Panc1 (cell line): ENCODE measurements at regions not wholly inside any gene's neighbourhood (a gene's known extent, or its start where the extent isn't known, plus 50 kb on each side); places are given as distances from the start of the nearest gene placed in this dataset.

Source experiments
- ATAC-seq: fragments of 200-7000 bp; cut with Tn5 transposase; 2 replicates; pipeline ENCODE4 v1.9.1; 2020; ENCODE audit warnings: mild to moderate bottlenecking, moderate library complexity
- BruUV-seq: library from RNA; stranded (reverse); fragments of 400-500 nt; replicated peaks from 2 replicates; lab custom pipeline; 2021; lab: Mats Ljungman, UMichigan
- CTCF ChIA-PET: fragments of 300-600 bp; sonication (Branson Sonifier 250); formaldehyde crosslinking; loops from one replicate; lab custom pipeline; 2022; ENCODE audit warnings: antibody characterized with exemption; lab: Charles Lee
- POLR2A ChIA-PET: fragments of 300-600 bp; sonication (Branson Sonifier 250); formaldehyde crosslinking; loops from one replicate; lab custom pipeline; 2022; ENCODE audit warnings: antibody characterized with exemption; lab: Charles Lee
- DNase-seq: peaks from one replicate; pipeline ENCODE4 v3.0.0-alpha.2; 2010; ENCODE audit warnings: low read depth, low spot score
- H3K27ac ChIP-seq: 2 replicates; pipeline ENCODE4 v1.5.1; 2011; ENCODE audit warnings: mild to moderate bottlenecking, low read length, inconsistent platforms
- H3K27me3 ChIP-seq: fragments of 200-500 bp; sonication (Bioruptor generic); 2 replicates; pipeline ENCODE4 v1.6.0; 2014; ENCODE audit warnings: low read length, inconsistent platforms; ENCODE audit not compliant: control insufficient read depth, insufficient read depth
- H3K36me3 ChIP-seq: fragments of 200-500 bp; sonication (Bioruptor generic); 2 replicates; pipeline ENCODE4 v1.5.1; 2014; ENCODE audit warnings: inconsistent platforms, mild to moderate bottlenecking, low read length, moderate library complexity; ENCODE audit not compliant: control insufficient read depth, insufficient read depth
- H3K4me1 ChIP-seq: 2 replicates; pipeline ENCODE4 v1.5.1; 2011; ENCODE audit warnings: inconsistent platforms, mild to moderate bottlenecking, low read length, moderate library complexity; ENCODE audit not compliant: control insufficient read depth, insufficient read depth
- H3K4me3 ChIP-seq, 2 experiments: 2 replicates each; pipeline ENCODE4 v1.5.1; 2011 to 2012; ENCODE audit warnings: low read depth in 2 of 2, low read length in 2 of 2, mild to moderate bottlenecking in 2 of 2, inconsistent platforms in 1 of 2, moderate library complexity in 1 of 2
- H3K9me3 ChIP-seq: fragments of 200-500 bp; sonication (Bioruptor generic); 2 replicates; pipeline ENCODE4 v1.5.1; 2014; ENCODE audit warnings: low read depth, mild to moderate bottlenecking, inconsistent platforms, low read length, moderate library complexity; ENCODE audit not compliant: control insufficient read depth, insufficient read depth
- CTCF ChIP-seq: fragments of 450-650 bp; IDR thresholded peaks from 2 replicates; pipeline ENCODE4 v1.5.1; 2017; ENCODE audit warnings: mild to moderate bottlenecking
- POLR2AphosphoS5 ChIP-seq: IDR thresholded peaks from 2 replicates; pipeline ENCODE4 v1.6.1; 2012; ENCODE audit warnings: mild to moderate bottlenecking, low read depth, low read length, moderate library complexity
- REST ChIP-seq, 2 experiments: IDR thresholded peaks; 2 replicates each; pipeline ENCODE4 v1.6.1; 2011 to 2012; ENCODE audit warnings: low read depth in 2 of 2, control low read depth in 1 of 2, low read length in 1 of 2, mild to moderate bottlenecking in 1 of 2, moderate library complexity in 1 of 2; ENCODE audit not compliant: insufficient read depth in 1 of 2
- SIN3A ChIP-seq: IDR thresholded peaks from 2 replicates; pipeline ENCODE4 v1.6.1; 2012; ENCODE audit warnings: low read depth, mild to moderate bottlenecking, low read length, moderate library complexity, borderline replicate concordance; ENCODE audit not compliant: insufficient read depth
- TCF7L2 ChIP-seq: IDR thresholded peaks from 2 replicates; pipeline ENCODE4 v1.6.1; 2011; ENCODE audit warnings: mild to moderate bottlenecking, low read depth, low read length, inconsistent platforms
- in situ Hi-C: cut with HindIII; loops from 2 replicates; pipeline ENCODE4 v1.10.0; 2016; ENCODE audit warnings: low sequenced_read_pairs, low pct_unique_long_range_greater_than_20kb
- intact Hi-C: fragments of 100-400 bp; cut with micrococcal nuclease; formaldehyde crosslinking; loops from one replicate; pipeline ENCODE4 v1.10.0; 2022; ENCODE audit not compliant: unreplicated experiment

GRCh38 chr5:62977661-62978060 lies 399.0 kb downstream of the LRRC70 start:
- H3K4me1 ChIP-seq: no peaks in the 10 kb centered on the region
- no TSS peak for BruUV-seq
- ATAC-seq (no peak), DNase-seq (no peak)
- H3K4me3 ChIP-seq: no peak overlapping the region
- no peak overlapping the region for H3K27ac ChIP-seq
- ChIA-PET CTCF (no interaction called here), POLR2A (no interaction called here)
- in situ Hi-C loops (no loop called here), intact Hi-C loops (no loop called here)
- H3K9me3 ChIP-seq: no peaks in the 10 kb centered on the region
- H3K27me3 ChIP-seq: no peaks in the 10 kb centered on the region
- TF ChIP-seq CTCF (no peak), POLR2AphosphoS5 (no peak), TCF7L2 (no peak), SIN3A (no peak), REST (IDR thresholded peaks at IDR 0.05; ENCODE audit: insufficient read depth in 1 of 2, low read depth in 2 of 2, low read length in 1 of 2) (no peak)
- no peaks in the 10 kb centered on the region for H3K36me3 ChIP-seq

- Histone ChIP-seq H3K4me1 (no peaks in the 10 kb centered on the region), H3K36me3 (no peaks in the 10 kb centered on the region), H3K9me3 (no peaks in the 10 kb centered on the region), H3K27ac (no peak overlapping the region), H3K27me3 (no peaks in the 10 kb centered on the region), H3K4me3 (no peak overlapping the region)
- in situ Hi-C loops: no loop called here
- intact Hi-C loops: no loop called here
- no peak for ATAC-seq
- POLR2A ChIA-PET: no interaction called here
- CTCF ChIA-PET: no interaction called here
- no TSS peak for BruUV-seq
- DNase-seq: no peak
- TF ChIP-seq REST (IDR thresholded peaks at IDR 0.05; ENCODE audit: insufficient read depth in 1 of 2, low read depth in 2 of 2, low read length in 1 of 2): no peak
- no peak for TF ChIP-seq POLR2AphosphoS5
- TF ChIP-seq SIN3A: no peak
- TF ChIP-seq CTCF: no peak
Observed at GRCh38 chr5:62974623-62975022, 396.0 kb downstream of the LRRC70 start.
